HCT116 (cell line): ENCODE measurements at regions not wholly inside any gene's neighbourhood (a gene's known extent, or its start where the extent isn't known, plus 50 kb on each side); places are given as distances from the start of the nearest gene placed in this dataset.

Source experiments
- ATF3 ChIP-seq: IDR thresholded peaks from 2 replicates; pipeline ENCODE4 v1.6.1; 2012
- CBX3 ChIP-seq: IDR thresholded peaks from 2 replicates; pipeline ENCODE4 v1.6.1; 2012; ENCODE audit warnings: low read depth
- CEBPB ChIP-seq: IDR thresholded peaks from 2 replicates; pipeline ENCODE4 v1.6.1; 2012; ENCODE audit warnings: low read depth
- CTCF ChIP-seq, 3 experiments: fragments of 200-600 bp in 1 of 3; sonication (generic) in 1 of 3; IDR thresholded peaks in 2 of 3; conservative IDR thresholded peaks in 1 of 3; 2 replicates each; pipeline ENCODE4 v1.5.1; 2012 to 2017; ENCODE audit warnings: low read depth in 2 of 3, low read length in 2 of 3, antibody characterized with exemption in 1 of 3, borderline replicate concordance in 1 of 3, control low read depth in 1 of 3, mild to moderate bottlenecking in 1 of 3, mixed read lengths in 1 of 3, mixed run types in 1 of 3, moderate library complexity in 1 of 3; ENCODE audit not compliant: insufficient read depth in 1 of 3
- EGR1 ChIP-seq: IDR thresholded peaks from 2 replicates; pipeline ENCODE4 v1.6.1; 2012; ENCODE audit warnings: low read depth
- EZH2 ChIP-seq: fragments of 200-600 bp; sonication (generic); IDR thresholded peaks from 2 replicates; pipeline ENCODE4 v1.6.1; 2017; ENCODE audit warnings: antibody characterized with exemption, mixed run types
- EZH2phosphoT487 ChIP-seq: fragments of 200-600 bp; IDR thresholded peaks from 2 replicates; pipeline ENCODE4 v1.6.1; 2018; ENCODE audit warnings: antibody characterized with exemption, borderline replicate concordance
- MAX ChIP-seq: IDR thresholded peaks from 2 replicates; pipeline ENCODE4 v1.6.1; 2012
- POLR2AphosphoS5 ChIP-seq: IDR thresholded peaks from 2 replicates; pipeline ENCODE4 v1.6.1; 2011; ENCODE audit warnings: mild to moderate bottlenecking, low read depth, low read length, moderate library complexity
- REST ChIP-seq: IDR thresholded peaks from 2 replicates; pipeline ENCODE4 v1.6.1; 2012; ENCODE audit warnings: low read depth
- SIN3A ChIP-seq: IDR thresholded peaks from 2 replicates; pipeline ENCODE4 v1.6.1; 2012; ENCODE audit warnings: low read depth
- SP1 ChIP-seq: IDR thresholded peaks from 2 replicates; pipeline ENCODE4 v1.6.1; 2012; ENCODE audit warnings: low read depth
- SRF ChIP-seq: IDR thresholded peaks from 2 replicates; pipeline ENCODE4 v1.6.1; 2012; ENCODE audit warnings: low read depth

DNA sequence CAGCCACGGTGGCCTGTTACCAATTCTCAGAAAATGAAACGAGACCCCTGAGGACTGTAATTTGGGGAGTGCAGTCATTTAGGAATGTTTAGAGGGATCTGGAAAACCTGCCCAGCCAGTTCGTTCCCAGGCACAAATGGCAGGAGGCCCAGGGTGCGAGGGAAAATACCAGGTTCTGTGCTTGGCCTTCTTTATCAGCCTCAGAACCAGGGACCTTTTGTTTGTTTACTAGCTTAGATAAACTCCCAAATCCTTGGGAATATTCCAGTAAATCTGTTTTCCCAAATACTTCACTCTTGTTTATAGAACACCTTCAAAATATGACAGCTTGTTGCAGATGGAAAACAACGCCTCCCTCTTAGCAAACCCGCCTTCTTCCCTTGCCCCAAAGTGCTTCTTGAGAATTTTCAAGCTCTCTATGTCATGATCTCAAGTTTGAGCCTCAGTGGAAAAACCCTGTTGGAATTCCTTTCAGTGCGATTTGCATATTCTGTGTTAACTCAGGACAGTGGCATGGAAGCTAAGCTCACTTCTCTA lies 400.3 kb upstream of the SMIM21 start:
- no peak for TF ChIP-seq CTCF (IDR thresholded peaks at IDR 0.05 in 2 of 3, conservative IDR thresholded peaks at IDR 0.05 in 1 of 3; ENCODE audit: borderline replicate concordance in 1 of 3, insufficient read depth in 1 of 3, low read depth in 2 of 3, low read length in 2 of 3)
- no peak for TF ChIP-seq REST
- TF ChIP-seq EZH2phosphoT487: no peak
- TF ChIP-seq ATF3: no peak
- TF ChIP-seq SIN3A: no peak
- no peak for TF ChIP-seq SP1
- no peak for TF ChIP-seq POLR2AphosphoS5
- TF ChIP-seq EZH2: no peak
- TF ChIP-seq SRF: no peak
- no peak for TF ChIP-seq CBX3
- no peak for TF ChIP-seq CEBPB
- no peak for TF ChIP-seq MAX
- TF ChIP-seq EGR1: no peak
